ENCODE measurements at regions not wholly inside any gene's neighbourhood (a gene's known extent, or its start where the extent isn't known, plus 50 kb on each side); places are given as distances from the start of the nearest gene placed in this dataset.
"Not testable (repeated sequence)": the region's sequence is repeated elsewhere in the genome, so short reads cannot be mapped to it uniquely, and the experiment has no call there.

GRCh38 chr1:199821029-199821779 is 206.3 kb upstream of the NR5A2 start:
- DNase-seq (ENCODE audit: low spot score, unreplicated experiment), result no peak
- no peak overlapping the region for H3K4me3 Mint-ChIP-seq (ENCODE audit: low read depth)
- no peak overlapping the region for H3K27ac Mint-ChIP-seq
- peaks cover 7% of the 10 kb centered on the region for H3K4me1 Mint-ChIP-seq (ENCODE audit: low read depth)
- H3K36me3 Mint-ChIP-seq (ENCODE audit: insufficient read depth), result no peaks in the 10 kb centered on the region
- no peak for TF ChIP-seq CTCF (IDR thresholded peaks at IDR 0.05; ENCODE audit: unreplicated experiment)
- peaks cover 6% of the 10 kb centered on the region for H3K9me3 Mint-ChIP-seq (ENCODE audit: low read depth)
- H3K27me3 Mint-ChIP-seq, result peaks cover 5% of the 10 kb centered on the region

- H3K9me3 Mint-ChIP-seq (ENCODE audit: low read depth), result peaks cover 19% of the 10 kb centered on the region
- no peaks in the 10 kb centered on the region for H3K36me3 Mint-ChIP-seq (ENCODE audit: insufficient read depth)
- DNase-seq (ENCODE audit: low spot score, unreplicated experiment), result no peak
- no peak for TF ChIP-seq CTCF (IDR thresholded peaks at IDR 0.05; ENCODE audit: unreplicated experiment)
- no peaks in the 10 kb centered on the region for H3K27me3 Mint-ChIP-seq
- H3K4me3 Mint-ChIP-seq (ENCODE audit: low read depth), result no peak overlapping the region
- H3K4me1 Mint-ChIP-seq (ENCODE audit: low read depth), result no peaks in the 10 kb centered on the region
- no peak overlapping the region for H3K27ac Mint-ChIP-seq
Observed at GRCh38 chr1:199832451-199832850, 195.1 kb upstream of the NR5A2 start.

- DNase-seq (ENCODE audit: low spot score, unreplicated experiment), result no peak
- Mint-ChIP-seq H3K9me3 (ENCODE audit: low read depth) (peaks cover 24% of the 10 kb centered on the region), H3K27me3 (no peaks in the 10 kb centered on the region), H3K27ac (no peak overlapping the region), H3K4me3 (ENCODE audit: low read depth) (no peak overlapping the region), H3K36me3 (ENCODE audit: insufficient read depth) (no peaks in the 10 kb centered on the region), H3K4me1 (ENCODE audit: low read depth) (no peaks in the 10 kb centered on the region)
- no peak for TF ChIP-seq CTCF (IDR thresholded peaks at IDR 0.05; ENCODE audit: unreplicated experiment)
Observed at GRCh38 chr1:199834711-199835110, 192.8 kb upstream of the NR5A2 start.

GRCh38 chr1:199836430-199836829 is 191.1 kb upstream of the NR5A2 start:
- H3K9me3 Mint-ChIP-seq (ENCODE audit: low read depth), result peaks cover 24% of the 10 kb centered on the region
- no peaks in the 10 kb centered on the region for H3K36me3 Mint-ChIP-seq (ENCODE audit: insufficient read depth)
- DNase-seq (ENCODE audit: low spot score, unreplicated experiment), result no peak
- H3K27ac Mint-ChIP-seq, result no peak overlapping the region
- H3K27me3 Mint-ChIP-seq, result no peaks in the 10 kb centered on the region
- H3K4me3 Mint-ChIP-seq (ENCODE audit: low read depth), result no peak overlapping the region
- no peak for TF ChIP-seq CTCF (IDR thresholded peaks at IDR 0.05; ENCODE audit: unreplicated experiment)
- no peaks in the 10 kb centered on the region for H3K4me1 Mint-ChIP-seq (ENCODE audit: low read depth)

GRCh38 chr1:199837321-199837720 is 190.2 kb upstream of the NR5A2 start:
- Mint-ChIP-seq H3K4me1 (ENCODE audit: low read depth) (no peaks in the 10 kb centered on the region), H3K9me3 (ENCODE audit: low read depth) (peaks cover 24% of the 10 kb centered on the region), H3K27me3 (no peaks in the 10 kb centered on the region)

GRCh38 chr1:199839608-199840007 is 187.9 kb upstream of the NR5A2 start:
- H3K27me3 Mint-ChIP-seq; H3K4me1 Mint-ChIP-seq (ENCODE audit: low read depth); H3K4me3 Mint-ChIP-seq (ENCODE audit: low read depth); H3K27ac Mint-ChIP-seq; DNase-seq (ENCODE audit: low spot score, unreplicated experiment); H3K36me3 Mint-ChIP-seq (ENCODE audit: insufficient read depth): not testable (repeated sequence)
- H3K9me3 Mint-ChIP-seq (ENCODE audit: low read depth), result peaks cover 24% of the 10 kb centered on the region

More at GRCh38 chr1:199837321-199837720, 190.2 kb upstream of the NR5A2 start:
- no peak overlapping the region for H3K27ac Mint-ChIP-seq
- H3K4me3 Mint-ChIP-seq (ENCODE audit: low read depth), result no peak overlapping the region
- no peak for TF ChIP-seq CTCF (IDR thresholded peaks at IDR 0.05; ENCODE audit: unreplicated experiment)
- no peak for DNase-seq (ENCODE audit: low spot score, unreplicated experiment)
- no peaks in the 10 kb centered on the region for H3K36me3 Mint-ChIP-seq (ENCODE audit: insufficient read depth)

GRCh38 chr1:199843096-199843495 is 184.4 kb upstream of the NR5A2 start:
- not testable (repeated sequence) for H3K27me3 Mint-ChIP-seq; H3K27ac Mint-ChIP-seq; H3K4me3 Mint-ChIP-seq (ENCODE audit: low read depth); H3K4me1 Mint-ChIP-seq (ENCODE audit: low read depth); H3K36me3 Mint-ChIP-seq (ENCODE audit: insufficient read depth); H3K9me3 Mint-ChIP-seq (ENCODE audit: low read depth); DNase-seq (ENCODE audit: low spot score, unreplicated experiment)
